ENCODE measurements at regions not wholly inside any gene's neighbourhood (a gene's known extent, or its start where the extent isn't known, plus 50 kb on each side); places are given as distances from the start of the nearest gene placed in this dataset.

DNA sequence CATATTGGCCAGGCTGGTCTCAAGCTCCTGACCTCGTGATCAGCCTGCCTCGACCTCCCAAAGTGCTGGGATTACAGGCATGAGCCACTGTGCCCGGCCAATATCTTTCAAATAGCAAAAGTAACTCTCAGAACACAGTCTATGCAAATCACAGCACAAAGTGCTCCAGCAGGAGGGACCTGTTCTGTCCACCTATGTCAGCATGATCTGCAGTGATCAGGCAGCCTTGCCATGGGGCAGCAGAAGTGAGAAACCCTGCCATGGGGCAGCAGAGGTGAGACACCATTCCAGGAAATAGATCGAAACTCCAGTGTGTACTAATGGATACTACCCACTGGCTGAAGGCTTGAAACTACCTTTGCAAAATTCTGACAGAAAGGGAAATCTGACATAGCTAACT lies 78.5 kb upstream of the EIF5 start:
- no peaks in the 10 kb centered on the region for H4K20me1 ChIP-seq (ENCODE audit: insufficient read depth, low read length)
- no peaks in the 10 kb centered on the region for H3K4me1 ChIP-seq (ENCODE audit: control insufficient read depth, insufficient read depth, low read length)
- peaks cover 9% of the 10 kb centered on the region for H3K9me3 ChIP-seq (ENCODE audit: control insufficient read depth, insufficient read depth, low read length)
- in situ Hi-C loops (cut with MboI; ENCODE audit: low sequenced_read_pairs) (no loop called here), dilution Hi-C loops (cut with HindIII; ENCODE audit: low sequenced_read_pairs, unreplicated experiment) (no loop called here), intact Hi-C loops (cut with micrococcal nuclease) (no loop called here)
- H3K9ac ChIP-seq (ENCODE audit: low read depth, low read length), result no peak overlapping the region
- H3K56ac ChIP-seq (ENCODE audit: extremely low read depth, insufficient read depth, low read length), result no peak overlapping the region
- WGBS, 2 experiments (ENCODE audit: extremely low coverage in 2 of 2, insufficient read length in 1 of 2), result 78% methylated on average over 2 of the region's 4 CpGs; no CpG with 5 or more reads in 1 of the 2 experiments
- no peak overlapping the region for H2AK9ac ChIP-seq (replicated peaks; ENCODE audit: low read depth, low read length, poor library complexity)
- DNase-seq, result no peak
- no peak overlapping the region for H2AFZ ChIP-seq (replicated peaks; ENCODE audit: low read length, poor library complexity)
- no peaks in the 10 kb centered on the region for H3K79me1 ChIP-seq (ENCODE audit: low read depth in 1 of 2, low read length in 2 of 2)
- H3K27me3 ChIP-seq (ENCODE audit: control insufficient read depth, insufficient read depth, low read length), result peaks cover 11% of the 10 kb centered on the region
- H2AK5ac ChIP-seq (ENCODE audit: low read depth, low read length), result no peak overlapping the region
- H4K91ac ChIP-seq (ENCODE audit: insufficient read depth, low read depth, low read length), result no peak overlapping the region
- POLR2A ChIA-PET (ENCODE audit: unreplicated experiment), result no interaction called here
- no peak for ATAC-seq (ENCODE audit: low read depth)
- no peak overlapping the region for H3K4me2 ChIP-seq (ENCODE audit: low read depth, low read length)
- no peak overlapping the region for H4K8ac ChIP-seq (ENCODE audit: low read depth in 2 of 2, low read length in 2 of 2)
- H3K14ac ChIP-seq (replicated peaks; ENCODE audit: low read depth, low read length), result no peak overlapping the region
- no peak overlapping the region for H3K23ac ChIP-seq (ENCODE audit: low read depth, low read length)
- H3K27ac ChIP-seq (ENCODE audit: insufficient read depth, low read length), result no peak overlapping the region
- H3K36me3 ChIP-seq (ENCODE audit: control insufficient read depth, insufficient read depth, low read length), result no peaks in the 10 kb centered on the region
- H2BK120ac ChIP-seq (ENCODE audit: low read depth, low read length), result no peak overlapping the region
- TF ChIP-seq, protein P1, sequence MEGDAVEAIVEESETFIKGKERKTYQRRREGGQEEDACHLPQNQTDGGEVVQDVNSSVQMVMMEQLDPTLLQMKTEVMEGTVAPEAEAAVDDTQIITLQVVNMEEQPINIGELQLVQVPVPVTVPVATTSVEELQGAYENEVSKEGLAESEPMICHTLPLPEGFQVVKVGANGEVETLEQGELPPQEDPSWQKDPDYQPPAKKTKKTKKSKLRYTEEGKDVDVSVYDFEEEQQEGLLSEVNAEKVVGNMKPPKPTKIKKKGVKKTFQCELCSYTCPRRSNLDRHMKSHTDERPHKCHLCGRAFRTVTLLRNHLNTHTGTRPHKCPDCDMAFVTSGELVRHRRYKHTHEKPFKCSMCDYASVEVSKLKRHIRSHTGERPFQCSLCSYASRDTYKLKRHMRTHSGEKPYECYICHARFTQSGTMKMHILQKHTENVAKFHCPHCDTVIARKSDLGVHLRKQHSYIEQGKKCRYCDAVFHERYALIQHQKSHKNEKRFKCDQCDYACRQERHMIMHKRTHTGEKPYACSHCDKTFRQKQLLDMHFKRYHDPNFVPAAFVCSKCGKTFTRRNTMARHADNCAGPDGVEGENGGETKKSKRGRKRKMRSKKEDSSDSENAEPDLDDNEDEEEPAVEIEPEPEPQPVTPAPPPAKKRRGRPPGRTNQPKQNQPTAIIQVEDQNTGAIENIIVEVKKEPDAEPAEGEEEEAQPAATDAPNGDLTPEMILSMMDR (conservative IDR thresholded peaks at IDR 0.05; ENCODE audit: low read depth, low read length), result no peak
- no peak overlapping the region for H3K18ac ChIP-seq (ENCODE audit: low read depth, low read length)
- H4K5ac ChIP-seq (ENCODE audit: low read depth, low read length), result no peak overlapping the region
- H3K4me3 ChIP-seq (ENCODE audit: insufficient read depth, low read depth, low read length), result no peak overlapping the region
- H2BK20ac ChIP-seq (ENCODE audit: low read depth, low read length), result no peak overlapping the region
- H3K4ac ChIP-seq (ENCODE audit: low read depth, low read length), result no peak overlapping the region
- BruUV-seq (replicated peaks), result no TSS peak
- no peak overlapping the region for H2BK5ac ChIP-seq (ENCODE audit: low read depth, low read length, poor library complexity, severe bottlenecking)
- H3K9me1 ChIP-seq (ENCODE audit: insufficient read depth, low read length), result no peaks in the 10 kb centered on the region
- CTCF ChIA-PET, result no interaction called here
- no peak overlapping the region for H2BK15ac ChIP-seq (ENCODE audit: low read depth, low read length)
